ENCODE measurements at regions not wholly inside any gene's neighbourhood (a gene's known extent, or its start where the extent isn't known, plus 50 kb on each side); places are given as distances from the start of the nearest gene placed in this dataset.

DNA sequence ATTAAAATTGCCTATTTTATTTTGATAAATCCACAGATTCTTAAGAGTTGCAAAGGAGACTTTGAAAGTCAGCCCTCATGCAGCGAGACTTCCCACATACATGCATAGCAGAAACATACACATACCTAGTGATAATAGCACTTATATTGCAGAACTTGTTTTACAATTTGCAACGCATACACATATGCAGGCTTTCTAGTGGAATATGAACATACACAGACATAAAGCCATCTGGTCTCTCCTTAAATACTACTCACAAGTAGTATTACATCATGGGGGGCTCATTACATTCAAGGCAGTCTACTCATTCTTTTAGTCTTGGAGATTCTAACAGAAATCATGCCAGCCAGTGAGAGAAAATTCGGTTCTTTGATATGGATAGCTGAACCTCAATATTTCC, 295.1 kb upstream of the RND3 start:
- no peak overlapping the region for H3K27ac ChIP-seq (ENCODE audit: low read length)
- H3K27me3 ChIP-seq (ENCODE audit: control insufficient read depth, insufficient read depth, low read length) = no peaks in the 10 kb centered on the region
- no peak overlapping the region for H3K4me3 ChIP-seq (ENCODE audit: low read length)
- H3K36me3 ChIP-seq (ENCODE audit: control insufficient read depth, insufficient read depth, low read length) = no peaks in the 10 kb centered on the region
- no peaks in the 10 kb centered on the region for H3K4me1 ChIP-seq (ENCODE audit: control insufficient read depth, insufficient read depth, low read length)
- WGBS (ENCODE audit: insufficient coverage) = 100% methylated on average over 1 of the region's 3 CpGs
- no peaks in the 10 kb centered on the region for H3K9me3 ChIP-seq (replicated peaks; ENCODE audit: control insufficient read depth, low read depth, low read length)
- DNase-seq = no peak

DNA sequence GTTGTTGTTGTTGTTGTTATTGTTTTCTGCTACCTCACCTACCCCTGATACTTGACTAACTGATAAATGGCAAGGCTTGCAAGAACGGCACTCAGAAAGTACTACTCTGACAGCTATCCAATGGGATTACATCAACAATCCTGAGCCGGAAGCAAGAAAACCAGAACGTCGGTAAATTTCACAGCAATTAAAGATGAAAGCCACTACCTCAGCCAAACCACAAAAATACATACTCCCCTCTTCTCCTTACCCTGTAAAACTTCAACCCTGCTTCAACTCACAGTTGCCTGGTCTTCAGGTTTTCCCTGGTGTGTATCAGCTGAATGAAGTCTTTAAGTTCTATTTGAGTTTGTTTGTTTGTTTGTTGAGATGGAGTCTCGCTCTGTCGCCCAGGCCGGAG, 293.7 kb upstream of the RND3 start:
- no peak for DNase-seq
- Histone ChIP-seq H3K4me1 (ENCODE audit: control insufficient read depth, insufficient read depth, low read length) (no peaks in the 10 kb centered on the region), H3K27me3 (ENCODE audit: control insufficient read depth, insufficient read depth, low read length) (no peaks in the 10 kb centered on the region), H3K9me3 (replicated peaks; ENCODE audit: control insufficient read depth, low read depth, low read length) (no peaks in the 10 kb centered on the region), H3K27ac (ENCODE audit: low read length) (no peak overlapping the region), H3K4me3 (ENCODE audit: low read length) (no peak overlapping the region), H3K36me3 (ENCODE audit: control insufficient read depth, insufficient read depth, low read length) (no peaks in the 10 kb centered on the region)
- WGBS (ENCODE audit: insufficient coverage) = 71% methylated on average over 1 of the region's 7 CpGs

DNA sequence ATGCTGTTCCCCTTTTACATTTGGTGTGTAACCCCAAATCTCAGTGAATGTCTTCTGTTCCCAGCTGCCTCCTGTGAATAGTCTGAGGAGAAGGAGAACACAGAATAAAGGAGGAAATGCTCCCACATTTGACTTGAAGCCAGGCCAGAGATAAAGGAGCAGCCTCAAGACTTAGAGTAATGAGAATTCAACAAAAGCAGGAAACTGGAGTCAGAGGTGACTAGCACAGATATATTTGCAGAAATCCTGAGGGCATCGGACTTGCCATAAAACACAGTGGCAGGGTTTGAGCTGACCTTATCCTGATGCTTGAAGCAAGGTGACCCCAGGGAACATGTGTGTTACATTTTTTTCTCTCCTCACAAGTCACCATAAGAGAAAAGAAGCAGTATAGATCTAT, 291.4 kb upstream of the RND3 start:
- DNase-seq = peak; percentile 41
- no peaks in the 10 kb centered on the region for H3K27me3 ChIP-seq (ENCODE audit: control insufficient read depth, insufficient read depth, low read length)
- H3K27ac ChIP-seq (ENCODE audit: low read length) = no peak overlapping the region
- WGBS (ENCODE audit: insufficient coverage) = no CpG with 5 or more reads among the region's 1 CpG
- H3K4me3 ChIP-seq (ENCODE audit: low read length) = no peak overlapping the region
- no peaks in the 10 kb centered on the region for H3K4me1 ChIP-seq (ENCODE audit: control insufficient read depth, insufficient read depth, low read length)
- no peaks in the 10 kb centered on the region for H3K36me3 ChIP-seq (ENCODE audit: control insufficient read depth, insufficient read depth, low read length)
- H3K9me3 ChIP-seq (replicated peaks; ENCODE audit: control insufficient read depth, low read depth, low read length) = no peaks in the 10 kb centered on the region

DNA sequence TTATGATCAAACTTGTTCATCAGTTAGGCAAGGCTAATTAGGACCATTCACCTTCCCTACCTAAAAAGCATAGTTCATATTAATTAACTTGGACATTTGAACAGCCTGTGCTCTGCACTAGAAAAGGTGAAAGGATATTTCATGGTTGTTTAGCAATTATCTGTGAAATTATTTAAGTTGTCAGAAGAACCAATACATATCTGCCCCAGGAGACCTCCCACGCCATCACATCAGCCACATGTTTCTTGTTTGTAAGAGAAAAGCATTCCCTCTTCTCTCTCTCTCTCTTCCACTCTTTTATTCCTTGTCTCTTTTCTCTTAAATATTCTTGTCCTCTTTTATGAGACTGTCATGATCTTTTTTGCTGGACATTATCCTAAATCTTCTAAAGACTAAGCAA, 282.0 kb upstream of the RND3 start:
- no peaks in the 10 kb centered on the region for H3K4me1 ChIP-seq (ENCODE audit: control insufficient read depth, insufficient read depth, low read length)
- H3K9me3 ChIP-seq (replicated peaks; ENCODE audit: control insufficient read depth, low read depth, low read length) = no peaks in the 10 kb centered on the region
- no CpG with 5 or more reads among the region's 1 CpG for WGBS (ENCODE audit: insufficient coverage)
- no peak overlapping the region for H3K4me3 ChIP-seq (ENCODE audit: low read length)
- no peaks in the 10 kb centered on the region for H3K36me3 ChIP-seq (ENCODE audit: control insufficient read depth, insufficient read depth, low read length)
- H3K27ac ChIP-seq (ENCODE audit: low read length) = no peak overlapping the region
- no peaks in the 10 kb centered on the region for H3K27me3 ChIP-seq (ENCODE audit: control insufficient read depth, insufficient read depth, low read length)
- peak; percentile 61 for DNase-seq

DNA sequence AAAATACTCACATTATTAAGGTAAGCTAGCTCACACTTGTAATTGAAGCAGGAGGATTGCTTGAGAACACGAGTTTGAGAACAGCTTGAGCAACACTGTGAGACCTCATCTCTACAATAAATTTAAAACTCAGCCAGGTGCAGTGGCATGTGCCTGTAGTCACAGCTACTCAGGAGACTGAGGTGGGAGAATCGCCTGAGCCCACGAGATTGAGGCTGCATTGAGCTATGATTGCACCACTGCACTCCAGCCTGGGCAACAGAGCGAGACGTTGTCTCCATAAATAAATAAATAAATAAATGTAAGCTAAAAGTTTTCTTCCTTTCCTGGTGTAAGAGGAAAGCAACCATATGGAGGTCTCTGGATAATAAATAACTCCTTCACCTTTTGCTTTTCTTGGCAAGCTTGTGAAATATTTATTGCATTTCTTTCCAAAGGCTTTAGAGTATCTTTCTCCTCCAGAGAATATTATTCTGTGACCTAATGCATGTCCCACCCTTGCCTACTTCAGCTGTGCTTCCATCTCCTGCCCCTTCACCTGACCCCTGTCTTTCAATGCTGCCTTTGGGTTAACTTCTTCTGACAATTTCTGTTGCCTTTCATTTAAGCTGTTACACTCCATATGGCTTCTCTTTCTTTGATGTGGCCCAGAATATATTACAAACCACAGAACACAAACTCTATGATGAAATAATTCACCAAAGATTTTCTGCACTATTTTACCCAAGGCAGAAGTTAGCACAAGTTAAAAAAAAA, 280.7 kb upstream of the RND3 start:
- DNase-seq = no peak
- no peaks in the 10 kb centered on the region for H3K36me3 ChIP-seq (ENCODE audit: control insufficient read depth, insufficient read depth, low read length)
- WGBS (ENCODE audit: insufficient coverage) = no CpG with 5 or more reads among the region's 5 CpGs
- no peaks in the 10 kb centered on the region for H3K4me1 ChIP-seq (ENCODE audit: control insufficient read depth, insufficient read depth, low read length)
- no peak overlapping the region for H3K4me3 ChIP-seq (ENCODE audit: low read length)
- no peak overlapping the region for H3K27ac ChIP-seq (ENCODE audit: low read length)
- no peaks in the 10 kb centered on the region for H3K9me3 ChIP-seq (replicated peaks; ENCODE audit: control insufficient read depth, low read depth, low read length)
- no peaks in the 10 kb centered on the region for H3K27me3 ChIP-seq (ENCODE audit: control insufficient read depth, insufficient read depth, low read length)

DNA sequence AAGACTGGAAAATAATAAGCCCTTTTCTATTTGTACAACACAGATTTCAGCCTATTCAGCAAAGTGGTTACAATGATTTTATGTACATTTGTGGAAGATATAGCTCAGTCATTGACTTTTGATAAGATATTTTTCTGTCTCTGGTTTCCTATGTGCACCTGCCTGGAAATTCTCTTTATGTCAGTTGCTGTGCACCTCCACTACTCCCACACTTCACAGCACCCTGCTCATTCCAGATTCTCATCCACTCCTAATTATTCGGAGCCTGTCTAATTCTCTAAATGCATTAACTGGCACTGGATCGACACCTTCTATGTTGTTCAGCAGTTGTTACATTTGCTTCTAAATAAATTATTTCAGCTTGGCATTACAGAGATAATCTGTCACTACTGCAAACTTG, 275.1 kb upstream of the RND3 start:
- Histone ChIP-seq H3K9me3 (replicated peaks; ENCODE audit: control insufficient read depth, low read depth, low read length) (no peaks in the 10 kb centered on the region), H3K27me3 (ENCODE audit: control insufficient read depth, insufficient read depth, low read length) (no peaks in the 10 kb centered on the region), H3K4me3 (ENCODE audit: low read length) (no peak overlapping the region), H3K4me1 (ENCODE audit: control insufficient read depth, insufficient read depth, low read length) (no peaks in the 10 kb centered on the region), H3K36me3 (ENCODE audit: control insufficient read depth, insufficient read depth, low read length) (no peaks in the 10 kb centered on the region), H3K27ac (ENCODE audit: low read length) (no peak overlapping the region)
- WGBS (ENCODE audit: insufficient coverage) = no CpG with 5 or more reads among the region's 2 CpGs
- no peak for DNase-seq

DNA sequence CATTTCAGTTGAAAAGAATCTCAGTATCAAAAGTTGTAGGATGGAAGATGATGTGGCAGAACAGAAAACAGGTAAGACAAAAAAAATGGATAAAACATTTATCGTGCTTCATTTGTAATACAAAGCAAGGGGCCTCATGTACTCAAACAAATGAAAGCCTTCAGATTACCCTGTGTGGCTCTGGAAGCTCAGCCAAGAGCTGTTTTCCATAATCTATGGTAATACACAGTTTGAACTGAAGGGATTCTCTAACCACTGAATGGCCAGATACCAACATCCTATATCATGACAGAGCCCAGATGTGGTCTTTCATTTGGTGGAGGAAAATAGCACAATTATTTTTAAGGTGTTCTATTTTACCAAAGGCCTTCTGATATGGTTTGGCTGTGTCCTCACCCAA, 272.1 kb upstream of the RND3 start:
- WGBS (ENCODE audit: insufficient coverage) = no CpG with 5 or more reads among the region's 1 CpG

DNA sequence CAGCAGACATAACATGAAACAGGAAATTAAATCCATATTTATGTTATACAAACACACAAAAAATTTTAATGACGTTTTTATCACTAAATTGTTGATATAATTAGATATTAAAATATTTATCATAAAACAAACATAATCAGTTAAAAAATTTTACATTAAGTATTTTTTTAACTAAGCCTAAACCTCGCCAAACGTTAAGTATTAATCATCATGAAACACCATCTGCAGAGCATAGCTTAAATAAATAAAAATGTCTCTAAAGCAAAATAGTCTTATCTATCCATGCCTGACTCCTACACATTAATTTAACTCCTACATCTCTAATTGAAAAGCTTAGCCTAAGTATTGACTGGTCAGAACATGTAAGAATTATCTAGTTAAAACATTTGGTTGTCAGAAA, 271.6 kb upstream of the RND3 start:
- no peak for DNase-seq
- Histone ChIP-seq H3K27ac (ENCODE audit: low read length) (no peak overlapping the region), H3K9me3 (replicated peaks; ENCODE audit: control insufficient read depth, low read depth, low read length) (no peaks in the 10 kb centered on the region), H3K4me1 (ENCODE audit: control insufficient read depth, insufficient read depth, low read length) (no peaks in the 10 kb centered on the region), H3K36me3 (ENCODE audit: control insufficient read depth, insufficient read depth, low read length) (no peaks in the 10 kb centered on the region), H3K27me3 (ENCODE audit: control insufficient read depth, insufficient read depth, low read length) (no peaks in the 10 kb centered on the region), H3K4me3 (ENCODE audit: low read length) (no peak overlapping the region)
- WGBS (ENCODE audit: insufficient coverage) = no CpG with 5 or more reads among the region's 3 CpGs

More for the DNA sequence above, 272.1 kb upstream of the RND3 start:
- Histone ChIP-seq H3K27me3 (ENCODE audit: control insufficient read depth, insufficient read depth, low read length) (no peaks in the 10 kb centered on the region), H3K9me3 (replicated peaks; ENCODE audit: control insufficient read depth, low read depth, low read length) (no peaks in the 10 kb centered on the region), H3K36me3 (ENCODE audit: control insufficient read depth, insufficient read depth, low read length) (no peaks in the 10 kb centered on the region), H3K4me3 (ENCODE audit: low read length) (no peak overlapping the region), H3K4me1 (ENCODE audit: control insufficient read depth, insufficient read depth, low read length) (no peaks in the 10 kb centered on the region), H3K27ac (ENCODE audit: low read length) (no peak overlapping the region)
- no peak for DNase-seq

DNA sequence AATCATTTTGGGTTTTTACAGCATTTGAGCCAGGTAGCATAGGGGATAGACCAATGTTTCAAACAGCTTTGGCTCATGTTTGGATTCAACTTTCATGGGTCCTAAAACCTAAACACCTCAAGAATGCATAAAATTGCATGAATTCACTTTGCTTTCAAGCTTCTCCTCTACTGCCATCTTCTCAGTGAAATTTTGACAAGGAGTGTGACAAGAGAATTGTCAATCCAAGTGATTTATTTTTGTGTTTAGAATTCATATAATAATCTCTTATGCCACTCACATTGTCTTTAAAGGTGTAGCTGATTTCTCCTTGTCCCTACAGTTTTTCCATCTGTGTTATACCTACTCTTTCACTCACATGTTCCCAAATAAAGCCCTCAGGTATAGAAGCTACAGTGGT, 264.8 kb upstream of the RND3 start:
- no peak overlapping the region for H3K4me3 ChIP-seq (ENCODE audit: low read length)
- H3K4me1 ChIP-seq (ENCODE audit: control insufficient read depth, insufficient read depth, low read length) = no peaks in the 10 kb centered on the region
- DNase-seq = no peak
- H3K27me3 ChIP-seq (ENCODE audit: control insufficient read depth, insufficient read depth, low read length) = no peaks in the 10 kb centered on the region
- H3K9me3 ChIP-seq (replicated peaks; ENCODE audit: control insufficient read depth, low read depth, low read length) = no peaks in the 10 kb centered on the region
- H3K36me3 ChIP-seq (ENCODE audit: control insufficient read depth, insufficient read depth, low read length) = no peaks in the 10 kb centered on the region
- no peak overlapping the region for H3K27ac ChIP-seq (ENCODE audit: low read length)

DNA sequence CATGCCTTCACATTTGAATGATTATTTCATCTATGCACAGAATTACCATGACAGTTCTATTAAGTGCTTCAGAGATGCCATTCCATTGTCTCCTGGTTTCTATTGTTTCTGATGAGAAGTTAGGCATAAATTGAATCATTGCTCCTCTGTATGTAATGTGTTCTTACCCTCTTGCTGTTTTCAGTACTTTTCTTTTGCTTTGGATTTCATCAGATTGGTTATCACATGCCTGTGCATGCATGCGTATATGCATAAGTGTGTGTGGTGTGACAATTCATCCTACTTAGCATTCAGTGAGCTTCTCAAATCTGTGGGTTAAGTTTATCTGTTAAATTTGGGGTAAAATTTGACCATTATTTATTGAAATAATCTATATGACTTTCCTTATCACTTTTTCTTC, 263.3 kb upstream of the RND3 start:
- Histone ChIP-seq H3K27ac (ENCODE audit: low read length) (no peak overlapping the region), H3K4me1 (ENCODE audit: control insufficient read depth, insufficient read depth, low read length) (no peaks in the 10 kb centered on the region), H3K9me3 (replicated peaks; ENCODE audit: control insufficient read depth, low read depth, low read length) (no peaks in the 10 kb centered on the region), H3K27me3 (ENCODE audit: control insufficient read depth, insufficient read depth, low read length) (no peaks in the 10 kb centered on the region), H3K36me3 (ENCODE audit: control insufficient read depth, insufficient read depth, low read length) (no peaks in the 10 kb centered on the region), H3K4me3 (ENCODE audit: low read length) (no peak overlapping the region)
- WGBS (ENCODE audit: insufficient coverage) = no CpG with 5 or more reads among the region's 1 CpG
- no peak for DNase-seq

DNA sequence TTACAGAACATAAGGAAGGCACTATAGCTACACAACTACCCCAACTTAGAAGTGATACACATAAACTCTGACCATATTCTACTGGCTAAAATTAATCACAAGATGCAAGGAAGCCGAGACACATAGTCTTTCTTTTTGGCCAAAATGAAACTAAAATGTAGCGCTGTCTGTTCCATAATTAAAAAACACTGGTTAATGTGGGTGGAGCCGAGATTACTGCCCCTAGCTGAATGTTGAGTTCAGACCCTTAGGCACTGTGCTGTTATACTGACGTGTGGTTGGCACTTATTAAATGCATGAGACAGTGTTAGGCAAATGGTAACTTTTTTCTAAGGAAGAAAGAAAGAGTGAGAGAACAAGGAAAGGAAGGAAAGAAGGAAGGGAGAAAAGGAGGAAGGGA, 254.6 kb upstream of the RND3 start:
- no peak for DNase-seq
- WGBS (ENCODE audit: insufficient coverage) = 93% methylated on average over 4 of the region's 4 CpGs
- no peak overlapping the region for H3K27ac ChIP-seq (ENCODE audit: low read length)
- H3K9me3 ChIP-seq (replicated peaks; ENCODE audit: control insufficient read depth, low read depth, low read length) = no peaks in the 10 kb centered on the region
- no peaks in the 10 kb centered on the region for H3K27me3 ChIP-seq (ENCODE audit: control insufficient read depth, insufficient read depth, low read length)
- no peak overlapping the region for H3K4me3 ChIP-seq (ENCODE audit: low read length)
- H3K36me3 ChIP-seq (ENCODE audit: control insufficient read depth, insufficient read depth, low read length) = no peaks in the 10 kb centered on the region
- no peaks in the 10 kb centered on the region for H3K4me1 ChIP-seq (ENCODE audit: control insufficient read depth, insufficient read depth, low read length)
